SK-N-SH (cell line): ENCODE measurements at regions not wholly inside any gene's neighbourhood (a gene's known extent, or its start where the extent isn't known, plus 50 kb on each side); places are given as distances from the start of the nearest gene placed in this dataset.

Experiments used
- CTCF ChIA-PET: fragments of 300-600, 350-600 bp; formaldehyde crosslinking; extraction: SDS; loops from one replicate; lab custom pipeline; 2021; lab: Yijun Ruan, JAX
- POLR2A ChIA-PET: fragments of 350-600 bp; sonication (Branson Sonifier 250); formaldehyde crosslinking; extraction: SDS; loops from one replicate; lab custom pipeline; 2020; ENCODE audit warnings: antibody characterized with exemption, inconsistent platforms; lab: Yijun Ruan, JAX
- DNase-seq: peaks from one replicate; pipeline ENCODE4 v3.0.0; 2012
- H2AFZ ChIP-seq: fragments of 200-600 bp; sonication (generic); 2 replicates; pipeline ENCODE4 v1.8.1; 2016; ENCODE audit warnings: antibody characterized with exemption, mild to moderate bottlenecking, low read depth
- H3F3A ChIP-seq: fragments of 200-600 bp; sonication (generic); replicated peaks from 2 replicates; pipeline ENCODE3; 2016; ENCODE audit warnings: antibody characterized with exemption, mild to moderate bottlenecking; ENCODE audit not compliant: insufficient read depth
- H3K27ac ChIP-seq, 2 experiments: fragments of 200-500 bp in 1 of 2; fragments of 200-600 bp in 1 of 2; sonication (Bioruptor generic) in 1 of 2; sonication (generic), shearing (Covaris generic) in 1 of 2; 2 replicates each; pipeline versions ENCODE4 v1.5.1 to v1.6.1; 2014 to 2016; ENCODE audit warnings: low read depth in 2 of 2, inconsistent platforms in 1 of 2, low read length in 1 of 2, mild to moderate bottlenecking in 1 of 2, mixed read lengths in 1 of 2
- H3K27me3 ChIP-seq: fragments of 200-600 bp; sonication (generic), shearing (Covaris generic); 2 replicates; pipeline ENCODE4 v1.6.1; 2016; ENCODE audit warnings: mixed run types; ENCODE audit not compliant: insufficient read depth
- H3K36me3 ChIP-seq, 2 experiments: fragments of 200-500 bp in 1 of 2; fragments of 200-600 bp in 1 of 2; sonication (Bioruptor generic) in 1 of 2; sonication (generic) in 1 of 2; replicated peaks in 1 of 2; 2 replicates each; pipeline versions ENCODE3 to v1.5.1; 2014 to 2016; ENCODE audit warnings: low read length in 1 of 2, mild to moderate bottlenecking in 1 of 2; ENCODE audit not compliant: insufficient read depth in 2 of 2, control insufficient read depth in 1 of 2
- H3K4me1 ChIP-seq, 2 experiments: fragments of 200-500 bp in 1 of 2; fragments of 200-600 bp in 1 of 2; sonication (Bioruptor generic) in 1 of 2; sonication (generic), shearing (Covaris generic) in 1 of 2; 2 replicates each; pipeline versions ENCODE4 v1.5.1 to v1.6.1; 2014 to 2016; ENCODE audit warnings: low read depth in 1 of 2, low read length in 1 of 2, mixed run types in 1 of 2; ENCODE audit not compliant: insufficient read depth in 2 of 2, control insufficient read depth in 1 of 2
- H3K4me2 ChIP-seq: fragments of 200-600 bp; sonication (generic), shearing (Covaris generic); 2 replicates; pipeline ENCODE4 v1.6.1; 2017; ENCODE audit warnings: mixed run types
- H3K4me3 ChIP-seq, 2 experiments: fragments of 200-500 bp in 1 of 2; fragments of 200-600 bp in 1 of 2; sonication (Bioruptor generic) in 1 of 2; sonication (generic), shearing (Covaris generic) in 1 of 2; 2 replicates each; pipeline versions ENCODE4 v1.5.1 to v1.8.1; 2014 to 2016; ENCODE audit warnings: low read depth in 2 of 2, inconsistent platforms in 1 of 2, low read length in 1 of 2, mild to moderate bottlenecking in 1 of 2, mixed read lengths in 1 of 2, moderate library complexity in 1 of 2
- H3K79me2 ChIP-seq: fragments of 200-600 bp; sonication (generic); 2 replicates; pipeline ENCODE4 v1.8.1; 2017; ENCODE audit warnings: mild to moderate bottlenecking; ENCODE audit not compliant: insufficient read depth
- H3K9ac ChIP-seq: fragments of 200-600 bp; sonication (generic); 2 replicates; pipeline ENCODE4 v1.6.1; 2017; ENCODE audit warnings: mixed run types
- H3K9me2 ChIP-seq: fragments of 200-600 bp; sonication (generic); 2 replicates; pipeline ENCODE4 v1.6.1; 2017; ENCODE audit warnings: mixed run types
- H3K9me3 ChIP-seq: fragments of 200-600 bp; sonication (generic); 2 replicates; pipeline ENCODE4 v1.6.1; 2017; ENCODE audit warnings: mixed run types, mild to moderate bottlenecking, moderate library complexity
- H4K20me1 ChIP-seq: fragments of 200-600 bp; sonication (generic); 2 replicates; pipeline ENCODE4 v1.6.1; 2017; ENCODE audit warnings: mild to moderate bottlenecking, mixed run types; ENCODE audit not compliant: insufficient read depth
- CHD2 ChIP-seq: fragments of 150-350 bp; IDR thresholded peaks from 2 replicates; pipeline ENCODE4 v1.6.1; 2018; ENCODE audit warnings: low read length; ENCODE audit not compliant: partially characterized antibody
- EZH2phosphoT487 ChIP-seq: fragments of 200-600 bp; sonication (generic); IDR thresholded peaks from 2 replicates; pipeline ENCODE4 v1.6.1; 2017; ENCODE audit warnings: low read depth, mixed run types, mild to moderate bottlenecking, antibody characterized with exemption, moderate library complexity, borderline replicate concordance
- FOXM1 ChIP-seq: IDR thresholded peaks from 2 replicates; pipeline ENCODE4 v1.4.0; 2012; ENCODE audit warnings: low read depth, mild to moderate bottlenecking
- GABPA ChIP-seq: IDR thresholded peaks from 2 replicates; pipeline ENCODE4 v1.4.0; 2012; ENCODE audit warnings: low read depth, mild to moderate bottlenecking
- MAX ChIP-seq: IDR thresholded peaks from 2 replicates; pipeline ENCODE4 v1.4.0; 2012; ENCODE audit warnings: low read depth
- NFIC ChIP-seq: IDR thresholded peaks from 2 replicates; pipeline ENCODE4 v1.4.0; 2012; ENCODE audit warnings: borderline replicate concordance
- NRF1 ChIP-seq: IDR thresholded peaks from 2 replicates; pipeline ENCODE4 v1.6.1; 2012; ENCODE audit warnings: low read depth, mild to moderate bottlenecking, low read length
- PBX3 ChIP-seq: IDR thresholded peaks from 2 replicates; pipeline ENCODE4; 2012
- RAD21 ChIP-seq: IDR thresholded peaks from 2 replicates; pipeline ENCODE4 v1.6.1; 2012; ENCODE audit warnings: mild to moderate bottlenecking, low read length
- REST ChIP-seq: IDR thresholded peaks from 2 replicates; pipeline ENCODE4 v1.6.1; 2012; ENCODE audit warnings: mild to moderate bottlenecking, low read depth, low read length, moderate library complexity
- RXRA ChIP-seq: IDR thresholded peaks from 2 replicates; pipeline ENCODE4 v1.4.0; 2012; ENCODE audit warnings: low read depth, mild to moderate bottlenecking, borderline replicate concordance
- SIN3A ChIP-seq: IDR thresholded peaks from 2 replicates; pipeline ENCODE4 v1.6.1; 2012; ENCODE audit warnings: low read depth, mild to moderate bottlenecking, low read length, moderate library complexity, borderline replicate concordance
- SMC3 ChIP-seq: IDR thresholded peaks from 2 replicates; pipeline ENCODE4 v1.6.1; 2012; ENCODE audit warnings: low read depth, low read length, improper control_type of control experiment
- TAF1 ChIP-seq: IDR thresholded peaks from 2 replicates; pipeline ENCODE4 v1.6.1; 2012; ENCODE audit warnings: low read depth, mild to moderate bottlenecking, low read length, moderate library complexity, borderline replicate concordance
- TEAD4 ChIP-seq: IDR thresholded peaks from 2 replicates; pipeline ENCODE4 v1.4.0; 2012; ENCODE audit warnings: mild to moderate bottlenecking, borderline replicate concordance; ENCODE audit not compliant: insufficient read depth
- USF2 ChIP-seq: fragments of 150-350 bp; IDR thresholded peaks from 2 replicates; pipeline ENCODE4 v1.6.1; 2017; ENCODE audit warnings: antibody characterized with exemption, low read length, low read depth, borderline replicate concordance
- YY1 ChIP-seq: IDR thresholded peaks from 2 replicates; pipeline ENCODE4 v1.4.0; 2012; ENCODE audit warnings: low read depth, mild to moderate bottlenecking
- WGBS: methylation state at CpG from one replicate; pipeline ENCODE4 v1.1.6; 2017; ENCODE audit warnings: low lambda C conversion rate; 5-methylcytosine and 5-hydroxymethylcytosine counted together
- TF ChIP-seq, protein P1 (sequence below): fragments of 200-600 bp; sonication (generic); IDR thresholded peaks from 2 replicates; pipeline ENCODE4 v1.6.1; 2017; ENCODE audit warnings: antibody characterized with exemption, mild to moderate bottlenecking, moderate library complexity
- TF ChIP-seq, protein P2 (sequence below): IDR thresholded peaks from 2 replicates; pipeline ENCODE4 v1.4.0; 2012; ENCODE audit warnings: low read depth, borderline replicate concordance

GRCh38 chr21:31604591-31605190 is 54.8 kb upstream of the SOD1 start:
- ChIA-PET POLR2A (no interaction called here), CTCF (interaction anchor here (0.6 to 3.7 kb wide), 41 partner anchors 9 to 1558 kb away, joined by 3 to 22 read pairs (median 4); partner anchors contain the start of gene TIAM1)
- 30% methylated on average over 11 of the region's 11 CpGs for WGBS
- Histone ChIP-seq H3K79me2 (no peaks in the 10 kb centered on the region), H3K9me3 (no peaks in the 10 kb centered on the region), H4K20me1 (no peaks in the 10 kb centered on the region), H3K4me3 (peak overlapping the region in 1 of 2 experiments; percentile 30; a peak in 1 of 4 replicates), H3F3A (no peaks in the 10 kb centered on the region), H3K27me3 (no peaks in the 10 kb centered on the region; the same call in 1 of the 2 replicates), H3K9me2 (no peaks in the 10 kb centered on the region), H3K4me1 (no peaks in the 10 kb centered on the region), H3K4me2 (no peak overlapping the region), H2AFZ (no peak overlapping the region), H3K9ac (no peak overlapping the region), H3K36me3 (no peaks in the 10 kb centered on the region), H3K27ac (no peak overlapping the region)
- TF ChIP-seq GABPA (no peak), YY1 (no peak), NFIC (no peak), REST (no peak), CHD2 (no peak), RXRA (no peak), FOXM1 (no peak), MAX (no peak), NRF1 (no peak), EZH2phosphoT487 (no peak), PBX3 (no peak), TAF1 (no peak), SIN3A (no peak), RAD21 (peak; percentile 94), TEAD4 (no peak), SMC3 (peak; percentile 85), USF2 (no peak)
- TF ChIP-seq, protein P1, sequence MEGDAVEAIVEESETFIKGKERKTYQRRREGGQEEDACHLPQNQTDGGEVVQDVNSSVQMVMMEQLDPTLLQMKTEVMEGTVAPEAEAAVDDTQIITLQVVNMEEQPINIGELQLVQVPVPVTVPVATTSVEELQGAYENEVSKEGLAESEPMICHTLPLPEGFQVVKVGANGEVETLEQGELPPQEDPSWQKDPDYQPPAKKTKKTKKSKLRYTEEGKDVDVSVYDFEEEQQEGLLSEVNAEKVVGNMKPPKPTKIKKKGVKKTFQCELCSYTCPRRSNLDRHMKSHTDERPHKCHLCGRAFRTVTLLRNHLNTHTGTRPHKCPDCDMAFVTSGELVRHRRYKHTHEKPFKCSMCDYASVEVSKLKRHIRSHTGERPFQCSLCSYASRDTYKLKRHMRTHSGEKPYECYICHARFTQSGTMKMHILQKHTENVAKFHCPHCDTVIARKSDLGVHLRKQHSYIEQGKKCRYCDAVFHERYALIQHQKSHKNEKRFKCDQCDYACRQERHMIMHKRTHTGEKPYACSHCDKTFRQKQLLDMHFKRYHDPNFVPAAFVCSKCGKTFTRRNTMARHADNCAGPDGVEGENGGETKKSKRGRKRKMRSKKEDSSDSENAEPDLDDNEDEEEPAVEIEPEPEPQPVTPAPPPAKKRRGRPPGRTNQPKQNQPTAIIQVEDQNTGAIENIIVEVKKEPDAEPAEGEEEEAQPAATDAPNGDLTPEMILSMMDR = peak; percentile 91
- TF ChIP-seq, protein P2, sequence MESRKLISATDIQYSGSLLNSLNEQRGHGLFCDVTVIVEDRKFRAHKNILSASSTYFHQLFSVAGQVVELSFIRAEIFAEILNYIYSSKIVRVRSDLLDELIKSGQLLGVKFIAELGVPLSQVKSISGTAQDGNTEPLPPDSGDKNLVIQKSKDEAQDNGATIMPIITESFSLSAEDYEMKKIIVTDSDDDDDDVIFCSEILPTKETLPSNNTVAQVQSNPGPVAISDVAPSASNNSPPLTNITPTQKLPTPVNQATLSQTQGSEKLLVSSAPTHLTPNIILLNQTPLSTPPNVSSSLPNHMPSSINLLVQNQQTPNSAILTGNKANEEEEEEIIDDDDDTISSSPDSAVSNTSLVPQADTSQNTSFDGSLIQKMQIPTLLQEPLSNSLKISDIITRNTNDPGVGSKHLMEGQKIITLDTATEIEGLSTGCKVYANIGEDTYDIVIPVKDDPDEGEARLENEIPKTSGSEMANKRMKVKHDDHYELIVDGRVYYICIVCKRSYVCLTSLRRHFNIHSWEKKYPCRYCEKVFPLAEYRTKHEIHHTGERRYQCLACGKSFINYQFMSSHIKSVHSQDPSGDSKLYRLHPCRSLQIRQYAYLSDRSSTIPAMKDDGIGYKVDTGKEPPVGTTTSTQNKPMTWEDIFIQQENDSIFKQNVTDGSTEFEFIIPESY = no peak
- DNase-seq = peak; percentile 70
